Pulmonary artery endothelial cell (primary cell): ENCODE measurements at regions not wholly inside any gene's neighbourhood (a gene's known extent, or its start where the extent isn't known, plus 50 kb on each side); places are given as distances from the start of the nearest gene placed in this dataset.

ENCODE experiments used
- DNase-seq: peaks from one replicate; pipeline ENCODE4 v3.0.0-alpha.2; 2011; ENCODE audit warnings: low read depth, low spot score

- DNase-seq: no peak
Measured at GRCh38 chr7:68457481-68457880, 1140.8 kb upstream of the AUTS2 start.

GRCh38 chr7:68458010-68458908 lies 1140.0 kb upstream of the AUTS2 start:
- no peak for DNase-seq

GRCh38 chr7:68461430-68461829 lies 1136.8 kb upstream of the AUTS2 start:
- no peak for DNase-seq

GRCh38 chr7:68470836-68471435 lies 1127.3 kb upstream of the AUTS2 start:
- no peak for DNase-seq

- no peak for DNase-seq
Measured at GRCh38 chr7:68472688-68473087, 1125.6 kb upstream of the AUTS2 start.

GRCh38 chr7:68474661-68475216 lies 1123.5 kb upstream of the AUTS2 start:
- no peak for DNase-seq

- DNase-seq: no peak
Measured at GRCh38 chr7:68476966-68477365, 1121.3 kb upstream of the AUTS2 start.

- no peak for DNase-seq
Measured at GRCh38 chr7:68478326-68478725, 1119.9 kb upstream of the AUTS2 start.

- DNase-seq: no peak
Measured at GRCh38 chr7:68482800-68483199, 1115.5 kb upstream of the AUTS2 start.

- no peak for DNase-seq
Measured at GRCh38 chr7:68484731-68485130, 1113.5 kb upstream of the AUTS2 start.

GRCh38 chr7:68485253-68485917 lies 1112.9 kb upstream of the AUTS2 start:
- DNase-seq: no peak

- DNase-seq: no peak
Measured at GRCh38 chr7:68488341-68489060, 1109.8 kb upstream of the AUTS2 start.

GRCh38 chr7:68491523-68492358 lies 1106.5 kb upstream of the AUTS2 start:
- no peak for DNase-seq

GRCh38 chr7:68492359-68492690 lies 1106.0 kb upstream of the AUTS2 start:
- DNase-seq: no peak

- no peak for DNase-seq
Measured at GRCh38 chr7:68503400-68503799, 1094.9 kb upstream of the AUTS2 start.

- DNase-seq: no peak
Measured at GRCh38 chr7:68504716-68505115, 1093.6 kb upstream of the AUTS2 start.

GRCh38 chr7:68505721-68506120 lies 1092.6 kb upstream of the AUTS2 start:
- DNase-seq: no peak

- DNase-seq: no peak
Measured at GRCh38 chr7:68507668-68508067, 1090.6 kb upstream of the AUTS2 start.

GRCh38 chr7:68509054-68509453 lies 1089.2 kb upstream of the AUTS2 start:
- DNase-seq: no peak

GRCh38 chr7:68509603-68510002 lies 1088.7 kb upstream of the AUTS2 start:
- DNase-seq: no peak

GRCh38 chr7:68511281-68511680 lies 1087.0 kb upstream of the AUTS2 start:
- DNase-seq: no peak
